GM21526 (cell line): ENCODE measurements at regions not wholly inside any gene's neighbourhood (a gene's known extent, or its start where the extent isn't known, plus 50 kb on each side); places are given as distances from the start of the nearest gene placed in this dataset.
A peak's percentile ranks its signal among the peaks of the same experiment; 100 is the strongest.

ENCODE experiments used
- ATAC-seq: cut with Tn5 transposase; IDR thresholded peaks from one replicate; pipeline ENCODE4 v1.9.1; 2021; ENCODE audit warnings: moderate library complexity; ENCODE audit not compliant: unreplicated experiment, low FRiP score

DNA sequence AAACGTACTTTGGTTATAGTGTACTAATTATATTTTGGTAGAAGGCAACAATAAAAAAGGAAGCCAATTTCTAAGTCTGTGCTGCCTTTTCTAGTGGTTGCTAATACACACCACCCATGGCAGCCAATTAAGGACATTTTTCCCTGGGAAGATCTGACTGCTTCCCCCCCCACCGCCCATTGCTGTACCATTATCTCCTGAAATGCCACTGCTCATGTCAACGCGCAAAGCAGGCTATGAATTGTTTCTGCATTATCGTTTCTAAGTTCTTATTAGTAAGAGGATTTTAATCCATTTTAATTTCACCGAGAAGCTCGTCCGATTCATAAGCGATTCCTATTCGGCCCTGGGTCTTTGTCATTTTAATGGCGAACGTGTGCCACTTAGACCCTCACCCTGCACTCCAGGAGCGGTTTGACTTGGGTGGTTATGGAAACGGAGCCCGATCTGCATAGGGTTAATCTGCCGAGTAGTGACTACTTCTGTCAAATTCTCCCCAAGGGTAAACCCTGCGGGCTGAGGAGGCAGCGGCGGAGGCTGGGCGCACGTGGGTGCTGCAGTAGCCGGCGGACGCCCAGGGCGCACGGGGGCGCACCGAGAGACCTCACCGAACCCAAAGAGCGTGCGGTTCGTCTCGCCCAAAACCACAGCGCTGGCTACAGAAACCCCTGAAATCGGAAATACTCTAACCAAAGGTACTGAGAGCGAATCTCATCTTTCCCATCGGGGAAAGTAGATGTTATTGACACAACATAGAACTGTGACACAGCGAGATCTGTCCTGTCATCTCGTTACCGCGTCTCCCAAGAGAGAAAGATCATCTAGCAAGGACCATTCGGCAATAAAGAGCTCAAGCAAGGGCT is 55.8 kb upstream of the SHC3 start:
- peak; percentile 80 for ATAC-seq

DNA sequence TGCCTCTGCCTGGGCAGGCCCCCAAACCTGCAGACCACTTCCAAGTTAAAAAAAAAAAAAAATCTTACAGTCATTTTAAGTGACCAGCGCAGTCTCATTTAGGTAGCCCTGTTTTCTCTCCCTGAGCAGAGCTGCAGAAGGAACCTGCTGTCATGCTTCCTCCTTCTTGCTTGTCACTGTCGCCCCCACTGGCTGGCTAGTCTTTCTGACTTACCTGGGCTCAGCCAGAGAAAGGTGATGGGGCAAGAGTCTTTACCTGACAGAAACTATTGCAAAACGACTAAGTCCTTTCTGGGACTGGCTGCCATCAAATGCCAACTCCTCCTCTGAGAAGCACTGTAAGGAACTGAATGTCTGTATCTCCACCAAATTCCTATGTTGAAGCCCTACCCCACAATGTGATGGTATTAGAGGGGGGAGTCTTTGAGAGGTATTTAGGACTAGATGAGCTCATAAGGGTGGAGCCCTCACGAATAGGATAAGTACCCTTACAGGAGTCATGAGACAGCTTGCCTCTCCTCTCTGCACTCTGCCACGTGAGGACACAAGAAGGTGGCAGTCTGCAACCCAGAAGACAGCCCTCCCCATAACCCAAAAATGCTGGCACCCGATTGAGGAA is 58.4 kb upstream of the SHC3 start:
- no peak for ATAC-seq

DNA sequence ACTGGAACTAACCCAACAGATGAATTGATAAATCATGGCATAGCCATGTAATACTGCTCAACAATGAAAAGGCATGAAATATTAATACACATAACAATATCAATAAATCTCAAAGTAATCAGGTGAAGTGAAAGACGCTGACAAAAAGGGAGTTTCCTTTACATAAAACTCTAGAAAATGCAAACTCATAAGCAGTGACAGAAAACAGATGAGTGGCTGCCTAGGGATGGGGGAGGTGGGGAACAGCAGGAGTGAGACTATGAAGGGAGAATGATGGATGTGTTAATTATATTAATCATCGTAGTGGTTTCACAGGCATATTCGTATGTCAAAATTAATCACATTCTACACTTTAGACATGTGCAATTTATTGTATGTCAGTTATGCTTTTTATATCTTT is 59.8 kb upstream of the SHC3 start:
- ATAC-seq, result no peak

DNA sequence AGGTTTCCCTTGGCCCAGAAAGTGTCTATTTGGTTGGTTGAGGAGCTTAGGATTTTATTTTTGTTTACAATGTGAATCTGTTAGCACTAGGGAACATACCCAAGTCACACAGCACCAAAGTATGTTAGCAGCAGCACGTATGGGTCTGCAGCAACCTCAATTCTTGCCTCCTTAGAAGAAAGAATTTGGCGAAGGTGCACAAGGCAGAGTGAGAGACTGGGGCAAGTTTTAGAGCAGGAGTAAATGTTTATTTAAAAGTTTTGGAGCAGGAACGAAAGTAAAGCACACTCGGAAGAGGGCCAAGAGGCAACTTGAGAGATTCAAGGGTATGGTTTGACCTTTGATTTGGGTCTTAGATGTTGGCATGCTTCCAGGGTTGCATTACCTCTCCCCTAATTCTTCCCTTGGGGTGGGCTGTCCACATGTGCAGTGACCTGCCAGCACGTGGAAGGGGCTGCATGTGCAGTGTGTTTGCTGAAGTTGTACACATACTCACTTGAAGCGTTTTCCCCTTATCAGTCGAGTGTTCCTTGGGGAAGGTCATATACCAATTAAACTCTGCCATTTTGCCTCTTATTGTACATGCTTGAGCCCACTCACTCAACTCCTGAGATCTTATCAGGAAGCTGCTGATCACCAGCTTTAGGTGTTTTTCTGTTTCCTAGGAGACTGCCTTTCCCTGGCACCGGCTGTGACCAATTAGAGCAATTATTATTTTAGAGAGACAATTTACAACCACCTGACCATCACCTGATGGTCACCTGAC is 64.9 kb upstream of the SHC3 start:
- ATAC-seq, result no peak

DNA sequence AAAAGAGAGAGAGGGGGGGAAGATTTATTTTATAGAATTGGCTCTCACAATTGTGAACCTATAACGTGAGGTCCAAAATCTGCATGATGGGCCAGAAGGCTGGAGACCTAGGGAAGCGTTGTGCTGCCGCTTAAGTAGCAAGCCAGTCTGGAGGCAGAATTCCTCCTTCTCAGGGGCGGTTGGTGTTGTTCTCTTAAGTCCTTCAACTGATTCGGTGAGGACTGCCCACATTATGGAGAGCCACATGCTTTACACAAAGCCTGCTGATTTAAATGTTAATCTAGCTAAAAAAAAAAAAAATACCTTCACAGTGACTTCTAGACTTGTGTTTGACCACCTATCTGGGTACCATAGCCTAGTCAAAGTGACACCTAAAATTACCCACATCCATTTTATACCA is 64.2 kb upstream of the CKS2 start:
- no peak for ATAC-seq

DNA sequence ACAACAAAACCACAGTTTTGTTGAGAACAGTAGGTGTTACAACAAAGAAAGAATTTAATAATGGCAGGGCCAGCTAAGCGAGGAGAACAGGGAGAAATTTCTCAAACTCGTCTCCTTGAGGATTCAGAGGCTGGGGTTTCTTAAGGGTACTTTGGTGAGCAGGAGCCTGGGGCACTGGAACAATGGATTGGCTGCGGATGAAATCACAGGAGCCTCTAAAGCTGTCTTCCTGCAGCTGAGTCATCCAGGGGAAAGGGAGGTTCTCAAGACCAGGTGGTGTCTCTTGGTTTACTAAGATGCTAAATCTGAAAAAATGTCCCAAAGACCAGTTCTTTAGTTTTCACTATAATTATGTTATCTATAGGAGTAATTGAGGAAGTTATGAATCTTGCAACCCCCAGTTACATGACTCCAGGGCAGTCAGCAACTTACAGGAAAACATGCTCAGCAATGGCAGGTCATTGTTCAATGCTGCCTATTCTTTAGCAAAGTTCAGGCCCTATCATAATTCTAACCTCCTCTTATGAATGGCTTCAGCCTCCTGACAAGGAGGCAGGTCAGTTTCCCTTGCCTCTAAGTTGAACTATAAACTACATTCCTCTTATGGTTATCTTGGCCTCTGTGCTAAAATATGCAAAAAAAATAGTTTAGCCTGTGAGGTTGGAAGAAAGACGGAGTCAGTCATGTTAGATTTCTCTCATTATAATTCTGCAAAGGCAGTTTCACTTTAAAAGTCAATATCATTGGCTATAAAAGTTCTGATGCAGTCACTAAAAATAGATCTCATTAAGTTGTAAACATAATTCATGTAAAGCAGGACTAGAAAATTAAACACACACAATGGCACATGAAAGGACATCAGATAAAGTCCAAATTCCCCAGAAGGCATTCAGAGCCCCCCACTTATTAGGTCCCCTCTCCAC is 63.3 kb upstream of the CKS2 start:
- no peak for ATAC-seq

DNA sequence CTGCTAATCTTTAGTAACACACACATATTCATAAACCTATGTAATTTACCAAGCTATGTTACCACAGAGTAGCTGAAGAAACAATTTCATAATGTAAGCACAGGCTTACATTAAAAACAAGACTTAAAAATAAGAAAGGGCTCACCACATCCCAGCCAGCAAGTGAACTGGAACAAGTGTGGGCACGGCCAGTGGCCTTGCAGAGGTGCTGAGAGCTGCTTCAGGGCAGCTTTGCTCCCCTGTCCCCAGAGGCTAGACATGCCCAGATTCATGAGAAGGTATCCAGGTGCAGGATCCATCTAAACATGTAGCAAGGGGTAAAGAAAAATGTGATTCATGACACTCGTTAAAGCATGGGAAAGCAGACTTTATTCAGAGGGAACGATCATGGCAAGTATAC is 62.0 kb upstream of the CKS2 start:
- no peak for ATAC-seq

DNA sequence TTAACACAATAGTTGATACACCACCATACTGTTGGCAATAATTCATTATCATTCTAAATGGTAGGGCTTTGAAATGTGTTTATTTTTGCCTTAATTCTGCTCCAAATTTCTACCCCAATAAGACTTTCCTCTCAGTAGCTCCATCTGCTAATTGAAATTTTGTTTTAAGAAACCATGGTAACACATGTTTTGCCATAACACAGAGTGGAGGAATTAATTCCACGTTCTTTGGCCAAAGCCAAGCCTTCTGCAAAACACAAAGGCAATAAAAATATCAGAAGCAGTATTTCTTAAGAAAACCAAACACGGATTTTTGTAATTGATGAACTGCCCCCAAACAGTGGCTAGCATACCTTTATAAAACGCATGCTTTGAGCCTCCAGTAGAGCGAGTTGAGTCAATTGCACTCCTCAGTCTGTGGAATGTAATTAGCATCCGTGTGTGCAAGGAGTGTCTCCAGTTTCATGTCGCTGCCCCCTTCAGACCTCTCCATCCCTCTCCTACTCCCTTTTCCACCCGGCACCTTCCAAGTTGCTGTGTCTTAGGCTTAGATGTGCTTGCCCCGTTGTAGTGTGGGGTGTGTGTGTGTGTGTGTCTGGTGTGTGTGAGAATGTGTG is 58.2 kb upstream of the CKS2 start:
- ATAC-seq, result no peak

DNA sequence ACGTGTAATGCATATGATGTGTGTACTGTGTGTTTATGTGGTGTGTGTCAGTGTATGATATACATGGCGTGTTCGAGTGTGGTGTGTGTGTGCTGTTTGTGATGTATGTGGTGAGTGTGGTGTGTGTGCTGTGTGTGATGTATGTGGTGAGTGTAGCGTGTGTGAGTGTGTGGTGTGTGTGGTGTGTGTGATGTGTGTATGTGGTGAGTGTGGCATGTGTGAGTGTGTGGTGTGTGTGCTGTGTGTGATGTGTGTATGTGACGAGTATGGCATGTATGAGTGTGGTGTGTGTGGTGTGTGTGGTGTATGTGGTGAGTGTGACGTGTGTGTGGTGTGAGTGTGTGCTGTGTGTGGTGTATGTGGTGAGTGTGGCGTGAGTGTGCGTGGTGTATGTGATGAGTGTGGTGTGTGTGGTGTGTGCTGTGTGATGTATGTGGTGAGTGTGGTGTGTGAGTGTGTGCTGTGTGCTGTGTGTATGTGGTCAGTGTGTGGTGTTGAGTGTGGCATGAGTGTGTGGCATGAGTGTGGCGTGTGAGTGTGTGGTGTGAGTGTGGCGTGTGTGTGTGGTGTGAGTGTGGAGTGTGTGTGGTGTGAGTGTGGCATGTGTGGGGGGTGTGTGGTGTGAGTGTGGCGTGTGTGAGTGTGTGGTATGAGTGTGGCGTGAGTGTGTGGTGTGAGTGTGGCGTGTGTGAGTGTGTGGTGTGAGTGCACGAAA is 56.8 kb upstream of the CKS2 start:
- ATAC-seq, result no peak

DNA sequence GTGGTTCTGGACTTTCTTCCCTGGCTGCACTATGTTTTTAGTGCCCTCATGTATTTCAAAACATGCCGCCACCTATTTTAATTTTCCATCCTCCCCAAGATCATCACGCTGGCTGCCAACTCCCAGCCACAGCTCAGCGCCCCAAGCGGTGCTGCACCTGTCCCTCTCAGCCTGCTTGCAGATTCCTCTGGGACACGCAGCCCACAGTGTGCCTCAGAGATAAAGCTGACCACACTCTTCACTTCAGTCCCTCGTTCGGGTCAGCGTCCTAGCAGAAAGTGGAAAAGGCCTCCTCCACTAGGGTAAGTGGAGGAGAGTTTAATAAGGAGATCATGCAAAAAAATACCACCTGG is 56.2 kb upstream of the CKS2 start:
- no peak for ATAC-seq

DNA sequence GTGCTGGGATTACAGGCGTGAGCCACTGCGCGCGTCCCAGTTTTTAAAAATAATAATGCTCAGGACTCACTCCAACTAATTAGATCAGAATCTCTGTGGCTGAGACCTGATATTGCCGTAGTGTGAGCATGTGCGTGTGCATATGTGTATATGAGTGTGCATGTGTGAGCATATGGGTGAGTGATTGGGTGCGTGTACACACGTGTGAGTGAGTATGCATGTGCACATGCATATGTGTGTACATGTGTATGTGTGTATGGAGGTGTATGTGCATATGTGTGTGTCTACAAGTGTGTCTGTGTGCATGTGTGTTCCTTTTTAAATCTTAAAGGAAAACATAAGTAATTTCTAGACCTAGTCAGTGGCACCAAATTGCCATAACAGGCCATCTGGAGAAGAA is 54.8 kb upstream of the CKS2 start:
- ATAC-seq, result no peak

DNA sequence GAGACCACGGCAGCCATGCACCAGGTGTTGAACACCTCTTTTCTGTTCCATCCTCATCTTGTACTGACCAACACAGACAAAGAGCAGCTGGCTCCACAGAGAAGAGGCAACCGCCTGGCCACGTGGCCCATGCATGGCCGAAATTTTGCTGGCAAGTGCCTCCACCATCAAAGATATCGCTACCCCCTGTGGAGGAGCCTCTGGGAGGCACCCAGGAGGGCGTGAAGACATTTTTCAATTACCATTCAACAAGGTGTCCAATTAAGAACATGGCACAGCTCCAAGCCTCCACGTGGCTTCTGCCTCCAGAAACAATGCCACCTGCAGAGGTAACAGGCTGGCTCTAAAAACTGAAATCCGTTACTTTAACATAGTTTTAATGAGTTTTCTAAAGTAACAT is 54.4 kb upstream of the CKS2 start:
- ATAC-seq, result no peak

DNA sequence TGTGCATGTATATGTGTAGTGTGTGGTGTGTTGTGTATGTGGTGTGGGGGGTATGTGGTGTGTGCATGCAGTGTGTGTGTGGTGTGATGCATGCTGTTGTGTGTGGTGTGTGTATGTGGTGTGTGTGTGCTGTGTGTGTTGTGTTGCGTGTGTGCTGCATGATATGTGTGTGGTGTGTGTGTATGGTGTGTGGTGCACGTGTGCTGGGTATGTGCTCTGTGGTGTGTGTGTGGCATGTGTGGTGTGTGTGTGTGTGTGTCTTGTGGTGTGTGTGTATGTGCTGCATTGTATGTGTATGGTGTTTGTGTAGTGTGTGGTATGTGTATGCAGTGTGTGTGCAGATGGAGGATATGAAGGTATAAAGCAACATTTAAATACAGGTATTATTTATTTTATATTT is 50.5 kb upstream of the CKS2 start:
- no peak for ATAC-seq
